Astrocyte of the cerebellum (primary cell): ENCODE measurements at regions not wholly inside any gene's neighbourhood (a gene's known extent, or its start where the extent isn't known, plus 50 kb on each side); places are given as distances from the start of the nearest gene placed in this dataset.

ENCODE experiments used
- DNase-seq: peaks from one replicate; pipeline ENCODE4 v3.0.0-alpha.2; 2011; ENCODE audit warnings: low read depth
- H3K4me3 ChIP-seq: 2 replicates; pipeline ENCODE4 v1.5.1; 2011; ENCODE audit warnings: mild to moderate bottlenecking, low read depth, low read length, moderate library complexity
- CTCF ChIP-seq: IDR thresholded peaks from 2 replicates; pipeline ENCODE4 v1.5.1; 2012; ENCODE audit warnings: low read length, low read depth, moderate library complexity, mild to moderate bottlenecking; ENCODE audit errors: missing control alignments
- in situ Hi-C: cut with HindIII; loops from 2 replicates; pipeline ENCODE4 v1.10.0; 2017; ENCODE audit warnings: low sequenced_read_pairs

DNA sequence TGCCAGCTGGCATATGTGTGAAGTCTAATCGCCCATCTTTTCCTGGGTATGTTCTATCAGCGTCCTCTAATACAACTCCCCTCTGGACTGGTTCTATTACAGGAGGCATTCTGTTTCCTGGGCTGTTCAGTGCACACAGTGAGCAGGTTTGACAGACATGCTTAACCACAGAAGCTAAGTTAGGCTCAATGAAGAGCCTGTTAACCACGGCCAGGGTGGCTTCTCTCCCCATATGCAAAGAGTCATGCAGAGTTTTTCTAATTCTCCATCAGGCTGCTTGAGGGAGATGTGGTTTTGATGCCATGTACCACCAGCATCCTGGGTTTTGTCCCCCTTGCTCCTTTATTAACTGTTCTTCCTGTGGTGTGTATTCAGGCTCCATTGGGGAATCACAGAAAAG is 57.2 kb upstream of the ALOX12 start:
- no peak for DNase-seq
- in situ Hi-C loops = no loop called here
- no peak overlapping the region for H3K4me3 ChIP-seq
- no peak for TF ChIP-seq CTCF

- no peak for TF ChIP-seq CTCF
- H3K4me3 ChIP-seq = no peak overlapping the region
- no peak for DNase-seq
- in situ Hi-C loops = no loop called here
Observed at GRCh38 chr17:6940186-6940649, 55.6 kb upstream of the ALOX12 start.

DNA sequence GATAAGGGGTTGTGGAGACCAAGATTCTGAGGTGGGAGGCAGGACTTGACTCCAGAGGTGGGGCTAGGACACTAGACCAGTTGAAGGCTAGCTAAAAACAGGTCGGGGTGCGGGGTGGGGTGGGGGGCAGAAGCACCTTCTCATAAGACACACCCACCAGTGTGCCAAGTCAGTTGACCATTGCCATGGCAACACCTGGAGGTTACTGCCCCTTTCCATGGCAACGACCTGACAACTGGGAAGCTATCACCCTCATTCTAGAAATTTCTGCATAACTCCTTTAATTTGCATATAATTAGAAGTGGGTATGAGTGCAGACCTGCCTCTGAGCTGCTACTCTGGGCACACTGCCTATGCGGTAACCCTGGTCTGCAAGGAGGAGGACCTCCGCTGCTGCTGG is 53.9 kb upstream of the ALOX12 start:
- in situ Hi-C loops = no loop called here
- H3K4me3 ChIP-seq = no peak overlapping the region
- DNase-seq = no peak
- TF ChIP-seq CTCF = no peak

- H3K4me3 ChIP-seq = no peak overlapping the region
- no peak for DNase-seq
- TF ChIP-seq CTCF = no peak
- in situ Hi-C loops = no loop called here
Observed at GRCh38 chr17:6943406-6943805, 52.4 kb upstream of the ALOX12 start.
